ENCODE measurements at regions not wholly inside any gene's neighbourhood (a gene's known extent, or its start where the extent isn't known, plus 50 kb on each side); places are given as distances from the start of the nearest gene placed in this dataset.

DNA sequence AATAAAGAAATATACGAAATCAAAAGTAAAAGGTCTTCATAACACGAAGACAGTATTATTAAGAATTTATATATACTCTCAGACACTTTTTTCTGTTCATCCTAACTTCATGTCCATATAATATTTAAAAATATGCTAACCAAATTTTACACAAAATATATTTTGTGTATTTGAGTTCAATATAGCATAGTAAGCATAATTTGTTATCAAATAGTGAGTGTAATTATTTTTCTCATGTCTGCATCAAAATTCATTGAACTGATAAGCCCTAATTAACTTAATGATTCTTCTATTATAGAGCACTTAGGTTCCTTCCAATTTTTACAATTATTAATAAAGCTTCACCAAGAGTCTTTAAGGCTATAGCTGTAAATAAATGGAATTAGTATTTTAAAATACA, 99.7 kb upstream of the SYT1 start:
- WGBS: no CpG with 5 or more reads among the region's 2 CpGs
- Histone ChIP-seq H3K23ac (ENCODE audit: low read length in 2 of 2) (no peak overlapping the region), H3K18ac (ENCODE audit: low read depth in 1 of 2, low read length in 2 of 2) (no peak overlapping the region), H3K4me2 (ENCODE audit: low read length, poor library complexity, severe bottlenecking) (no peak overlapping the region), H2BK15ac (ENCODE audit: low read depth, poor library complexity, severe bottlenecking) (no peak overlapping the region), H2BK5ac (ENCODE audit: low read depth, low read length, poor library complexity, severe bottlenecking) (no peak overlapping the region), H2BK120ac (ENCODE audit: low read depth, low read length) (no peak overlapping the region), H3K27me3 (ENCODE audit: control insufficient read depth in 1 of 2, insufficient read depth in 1 of 2, low read length in 2 of 2) (no peaks in the 10 kb centered on the region), H3K14ac (ENCODE audit: low read length in 2 of 2) (no peak overlapping the region), H3K36me3 (ENCODE audit: control insufficient read depth in 1 of 2, insufficient read depth in 2 of 2, low read depth in 1 of 2, low read length in 2 of 2) (no peaks in the 10 kb centered on the region), H2BK12ac (ENCODE audit: low read length in 2 of 2) (no peak overlapping the region), H3K4me1 (ENCODE audit: control insufficient read depth, insufficient read depth, low read depth, low read length) (no peaks in the 10 kb centered on the region), H3K79me1 (replicated peaks; ENCODE audit: low read length, poor library complexity, severe bottlenecking) (no peaks in the 10 kb centered on the region), H2AK5ac (ENCODE audit: low read length, severe bottlenecking) (no peak overlapping the region), H3K9ac (ENCODE audit: low read length) (no peak overlapping the region), H4K91ac (ENCODE audit: low read length) (no peak overlapping the region), H2AFZ (ENCODE audit: low read depth, low read length) (no peak overlapping the region), H3K9me3 (ENCODE audit: control insufficient read depth, low read length) (no peaks in the 10 kb centered on the region), H3K27ac (ENCODE audit: low read length, poor library complexity, severe bottlenecking) (no peak overlapping the region), H3K4ac (ENCODE audit: low read depth in 1 of 2, low read length in 2 of 2) (no peak overlapping the region), H3K4me3 (ENCODE audit: insufficient read depth in 1 of 2, low read depth in 1 of 2, low read length in 2 of 2) (no peak overlapping the region), H4K8ac (ENCODE audit: low read length) (no peak overlapping the region)
- no peak for DNase-seq

GRCh38 chr12:78767264-78767981, 97.2 kb upstream of the SYT1 start:
- no peak overlapping the region for H2BK12ac ChIP-seq (ENCODE audit: low read length in 2 of 2)
- no peak overlapping the region for H2BK120ac ChIP-seq (ENCODE audit: low read depth, low read length)
- no peak overlapping the region for H3K4me3 ChIP-seq (ENCODE audit: insufficient read depth in 1 of 2, low read depth in 1 of 2, low read length in 2 of 2)
- H3K23ac ChIP-seq (ENCODE audit: low read length in 2 of 2): no peak overlapping the region
- no peak overlapping the region for H2AFZ ChIP-seq (ENCODE audit: low read depth, low read length)
- no peak overlapping the region for H3K4me2 ChIP-seq (ENCODE audit: low read length, poor library complexity, severe bottlenecking)
- no peak overlapping the region for H3K9ac ChIP-seq (ENCODE audit: low read length)
- H3K27ac ChIP-seq (ENCODE audit: low read length, poor library complexity, severe bottlenecking): no peak overlapping the region
- 85% methylated on average over 3 of the region's 4 CpGs for WGBS
- no peak overlapping the region for H4K91ac ChIP-seq (ENCODE audit: low read length)
- H3K27me3 ChIP-seq (ENCODE audit: control insufficient read depth in 1 of 2, insufficient read depth in 1 of 2, low read length in 2 of 2): no peaks in the 10 kb centered on the region
- H3K14ac ChIP-seq (ENCODE audit: low read length in 2 of 2): no peak overlapping the region
- DNase-seq: no peak
- H2AK5ac ChIP-seq (ENCODE audit: low read length, severe bottlenecking): no peak overlapping the region
- H3K36me3 ChIP-seq (ENCODE audit: control insufficient read depth in 1 of 2, insufficient read depth in 2 of 2, low read depth in 1 of 2, low read length in 2 of 2): no peaks in the 10 kb centered on the region
- H3K9me3 ChIP-seq (ENCODE audit: control insufficient read depth, low read length): no peaks in the 10 kb centered on the region
- H4K8ac ChIP-seq (ENCODE audit: low read length): no peak overlapping the region
- H3K4me1 ChIP-seq (ENCODE audit: control insufficient read depth, insufficient read depth, low read depth, low read length): no peaks in the 10 kb centered on the region
- no peak overlapping the region for H2BK5ac ChIP-seq (ENCODE audit: low read depth, low read length, poor library complexity, severe bottlenecking)
- no peak overlapping the region for H2BK15ac ChIP-seq (ENCODE audit: low read depth, poor library complexity, severe bottlenecking)
- H3K79me1 ChIP-seq (replicated peaks; ENCODE audit: low read length, poor library complexity, severe bottlenecking): no peaks in the 10 kb centered on the region
- no peak overlapping the region for H3K18ac ChIP-seq (ENCODE audit: low read depth in 1 of 2, low read length in 2 of 2)
- H3K4ac ChIP-seq (ENCODE audit: low read depth in 1 of 2, low read length in 2 of 2): no peak overlapping the region

GRCh38 chr12:78778339-78778738, 86.2 kb upstream of the SYT1 start:
- H3K4ac ChIP-seq (ENCODE audit: low read depth in 1 of 2, low read length in 2 of 2): no peak overlapping the region
- no peak overlapping the region for H2BK15ac ChIP-seq (ENCODE audit: low read depth, poor library complexity, severe bottlenecking)
- no peaks in the 10 kb centered on the region for H3K27me3 ChIP-seq (ENCODE audit: control insufficient read depth in 1 of 2, insufficient read depth in 1 of 2, low read length in 2 of 2)
- H4K91ac ChIP-seq (ENCODE audit: low read length): no peak overlapping the region
- H2BK120ac ChIP-seq (ENCODE audit: low read depth, low read length): no peak overlapping the region
- no peak overlapping the region for H3K4me3 ChIP-seq (ENCODE audit: insufficient read depth in 1 of 2, low read depth in 1 of 2, low read length in 2 of 2)
- H2BK5ac ChIP-seq (ENCODE audit: low read depth, low read length, poor library complexity, severe bottlenecking): no peak overlapping the region
- H3K9me3 ChIP-seq (ENCODE audit: control insufficient read depth, low read length): no peaks in the 10 kb centered on the region
- no peak overlapping the region for H3K4me2 ChIP-seq (ENCODE audit: low read length, poor library complexity, severe bottlenecking)
- no peak overlapping the region for H3K27ac ChIP-seq (ENCODE audit: low read length, poor library complexity, severe bottlenecking)
- no peak overlapping the region for H2BK12ac ChIP-seq (ENCODE audit: low read length in 2 of 2)
- H4K8ac ChIP-seq (ENCODE audit: low read length): no peak overlapping the region
- H3K14ac ChIP-seq (ENCODE audit: low read length in 2 of 2): no peak overlapping the region
- H3K18ac ChIP-seq (ENCODE audit: low read depth in 1 of 2, low read length in 2 of 2): no peak overlapping the region
- no peak overlapping the region for H3K9ac ChIP-seq (ENCODE audit: low read length)
- H2AFZ ChIP-seq (ENCODE audit: low read depth, low read length): no peak overlapping the region
- no peak overlapping the region for H3K23ac ChIP-seq (ENCODE audit: low read length in 2 of 2)
- no peaks in the 10 kb centered on the region for H3K36me3 ChIP-seq (ENCODE audit: control insufficient read depth in 1 of 2, insufficient read depth in 2 of 2, low read depth in 1 of 2, low read length in 2 of 2)
- no peaks in the 10 kb centered on the region for H3K4me1 ChIP-seq (ENCODE audit: control insufficient read depth, insufficient read depth, low read depth, low read length)
- DNase-seq: no peak
- H2AK5ac ChIP-seq (ENCODE audit: low read length, severe bottlenecking): no peak overlapping the region
- WGBS: 100% methylated on average over 1 of the region's 2 CpGs
- no peaks in the 10 kb centered on the region for H3K79me1 ChIP-seq (replicated peaks; ENCODE audit: low read length, poor library complexity, severe bottlenecking)

DNA sequence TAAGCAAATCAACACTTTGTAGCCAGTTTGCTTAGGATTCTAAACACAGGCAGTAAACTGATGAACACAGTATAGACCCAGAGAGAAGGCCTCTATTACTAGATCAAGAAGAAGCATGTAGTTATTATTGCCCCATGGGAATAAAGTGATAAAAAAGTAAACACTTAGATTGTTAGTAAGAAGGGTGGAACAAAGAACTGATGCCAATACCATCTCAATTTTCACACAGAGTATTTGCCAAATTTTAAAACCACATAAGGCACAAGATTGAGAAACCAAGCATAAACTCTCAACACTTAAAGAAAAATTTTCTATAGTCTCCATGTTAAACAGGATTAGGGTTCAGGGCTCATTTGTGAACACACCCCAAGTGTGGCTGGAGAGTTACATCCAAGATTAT, 77.0 kb upstream of the SYT1 start:
- H3K4me3 ChIP-seq (ENCODE audit: insufficient read depth in 1 of 2, low read depth in 1 of 2, low read length in 2 of 2): no peak overlapping the region
- no peak overlapping the region for H2BK15ac ChIP-seq (ENCODE audit: low read depth, poor library complexity, severe bottlenecking)
- no peak overlapping the region for H3K27ac ChIP-seq (ENCODE audit: low read length, poor library complexity, severe bottlenecking)
- no peaks in the 10 kb centered on the region for H3K4me1 ChIP-seq (ENCODE audit: control insufficient read depth, insufficient read depth, low read depth, low read length)
- no peak overlapping the region for H2BK12ac ChIP-seq (ENCODE audit: low read length in 2 of 2)
- H3K18ac ChIP-seq (ENCODE audit: low read depth in 1 of 2, low read length in 2 of 2): no peak overlapping the region
- H3K4me2 ChIP-seq (ENCODE audit: low read length, poor library complexity, severe bottlenecking): no peak overlapping the region
- H3K27me3 ChIP-seq (ENCODE audit: control insufficient read depth in 1 of 2, insufficient read depth in 1 of 2, low read length in 2 of 2): no peaks in the 10 kb centered on the region
- H3K9ac ChIP-seq (ENCODE audit: low read length): no peak overlapping the region
- no peak overlapping the region for H2BK120ac ChIP-seq (ENCODE audit: low read depth, low read length)
- no peak for DNase-seq
- no peak overlapping the region for H2AK5ac ChIP-seq (ENCODE audit: low read length, severe bottlenecking)
- H3K9me3 ChIP-seq (ENCODE audit: control insufficient read depth, low read length): no peaks in the 10 kb centered on the region
- no peaks in the 10 kb centered on the region for H3K79me1 ChIP-seq (replicated peaks; ENCODE audit: low read length, poor library complexity, severe bottlenecking)
- no peak overlapping the region for H4K91ac ChIP-seq (ENCODE audit: low read length)
- H3K36me3 ChIP-seq (ENCODE audit: control insufficient read depth in 1 of 2, insufficient read depth in 2 of 2, low read depth in 1 of 2, low read length in 2 of 2): no peaks in the 10 kb centered on the region
- no peak overlapping the region for H3K14ac ChIP-seq (ENCODE audit: low read length in 2 of 2)
- H3K23ac ChIP-seq (ENCODE audit: low read length in 2 of 2): no peak overlapping the region
- no peak overlapping the region for H4K8ac ChIP-seq (ENCODE audit: low read length)
- no peak overlapping the region for H2BK5ac ChIP-seq (ENCODE audit: low read depth, low read length, poor library complexity, severe bottlenecking)
- no peak overlapping the region for H2AFZ ChIP-seq (ENCODE audit: low read depth, low read length)
- H3K4ac ChIP-seq (ENCODE audit: low read depth in 1 of 2, low read length in 2 of 2): no peak overlapping the region

All from mesenchymal stem cell (in vitro differentiated cells and primary cell).